Choroid plexus epithelial cell (primary cell): ENCODE measurements at regions not wholly inside any gene's neighbourhood (a gene's known extent, or its start where the extent isn't known, plus 50 kb on each side); places are given as distances from the start of the nearest gene placed in this dataset.
"Not testable (repeated sequence)": the region's sequence is repeated elsewhere in the genome, so short reads cannot be mapped to it uniquely, and the experiment has no call there.

Experiments
- DNase-seq: peaks from one replicate; pipeline ENCODE4 v3.0.0-alpha.2; 2010; ENCODE audit warnings: low read depth
- H3K4me3 ChIP-seq: 2 replicates; pipeline ENCODE4 v1.5.1; 2011; ENCODE audit warnings: low read depth, mild to moderate bottlenecking, control low read depth, low read length, moderate library complexity
- CTCF ChIP-seq: conservative IDR thresholded peaks from 2 replicates; pipeline ENCODE4 v1.5.1; 2011; ENCODE audit warnings: low read depth, mild to moderate bottlenecking, control low read depth, inconsistent platforms, low read length, moderate library complexity

- no peak overlapping the region for H3K4me3 ChIP-seq
- no peak for DNase-seq
- TF ChIP-seq CTCF = no peak
Measured at GRCh38 chr1:185464777-185465176, 147.7 kb upstream of the IVNS1ABP start.

- no peak for TF ChIP-seq CTCF
- no peak overlapping the region for H3K4me3 ChIP-seq
- DNase-seq = no peak
Measured at GRCh38 chr1:185463433-185463832, 146.4 kb upstream of the IVNS1ABP start.

GRCh38 chr1:185463011-185463410 is 146.0 kb upstream of the IVNS1ABP start:
- no peak overlapping the region for H3K4me3 ChIP-seq
- DNase-seq = no peak
- no peak for TF ChIP-seq CTCF

GRCh38 chr1:185460723-185461122 is 143.7 kb upstream of the IVNS1ABP start:
- DNase-seq, H3K4me3 ChIP-seq: not testable (repeated sequence)

GRCh38 chr1:185459141-185459540 is 142.1 kb upstream of the IVNS1ABP start:
- TF ChIP-seq CTCF = no peak
- no peak for DNase-seq
- no peak overlapping the region for H3K4me3 ChIP-seq

- DNase-seq = no peak
- H3K4me3 ChIP-seq = no peak overlapping the region
- no peak for TF ChIP-seq CTCF
Measured at GRCh38 chr1:185458670-185459069, 141.6 kb upstream of the IVNS1ABP start.

- no peak for TF ChIP-seq CTCF
- no peak overlapping the region for H3K4me3 ChIP-seq
- DNase-seq = peak; percentile 64
Measured at GRCh38 chr1:185453496-185454192, 136.6 kb upstream of the IVNS1ABP start.
